Astrocyte (in vitro differentiated cells and primary cell): ENCODE measurements at regions not wholly inside any gene's neighbourhood (a gene's known extent, or its start where the extent isn't known, plus 50 kb on each side); places are given as distances from the start of the nearest gene placed in this dataset.

Experiments
- CTCF ChIP-seq: IDR thresholded peaks from 2 replicates; pipeline ENCODE4 v1.5.1; 2011; ENCODE audit warnings: low read depth, mild to moderate bottlenecking, inconsistent platforms, low read length, moderate library complexity; ENCODE audit not compliant: insufficient read depth
- EZH2 ChIP-seq: IDR thresholded peaks from 2 replicates; pipeline ENCODE4 v1.6.1; 2012; ENCODE audit warnings: mild to moderate bottlenecking, low read length, inconsistent platforms; ENCODE audit not compliant: insufficient read depth

DNA sequence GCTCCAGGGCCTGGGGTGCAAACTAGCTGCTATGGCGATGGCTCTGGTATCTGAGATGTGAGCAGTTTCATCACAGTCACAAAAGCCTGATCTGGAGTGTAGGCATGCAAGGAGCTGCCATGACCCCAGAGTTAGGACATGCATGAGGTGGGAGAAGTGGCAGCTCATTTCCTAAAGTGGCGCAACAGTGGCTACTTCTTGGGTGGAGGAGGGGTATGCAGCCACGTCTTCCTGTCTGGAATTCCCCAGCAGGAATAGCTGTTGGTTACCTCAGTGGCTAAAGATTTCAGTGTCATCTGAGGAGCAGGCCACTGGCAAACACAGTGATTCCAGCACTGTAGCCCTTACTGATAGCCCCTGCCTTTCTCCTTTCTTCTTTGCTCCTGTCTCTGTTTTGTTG, 1382.5 kb downstream of the C4orf33 start:
- no peak for TF ChIP-seq EZH2
- no peak for TF ChIP-seq CTCF
